Activated gamma-delta T cell treated with anti-CD3 and anti-CD28 coated beads, Interleukin-2, amount 50 U/mL, for 16 hours (primary cell): ENCODE measurements at regions not wholly inside any gene's neighbourhood (a gene's known extent, or its start where the extent isn't known, plus 50 kb on each side); places are given as distances from the start of the nearest gene placed in this dataset.
"Not testable (repeated sequence)": the region's sequence is repeated elsewhere in the genome, so short reads cannot be mapped to it uniquely, and the experiment has no call there.

ENCODE experiments used
- DNase-seq: peaks from one replicate; pipeline ENCODE4 v3.0.0-alpha.2; 2020; ENCODE audit warnings: low read depth

DNA sequence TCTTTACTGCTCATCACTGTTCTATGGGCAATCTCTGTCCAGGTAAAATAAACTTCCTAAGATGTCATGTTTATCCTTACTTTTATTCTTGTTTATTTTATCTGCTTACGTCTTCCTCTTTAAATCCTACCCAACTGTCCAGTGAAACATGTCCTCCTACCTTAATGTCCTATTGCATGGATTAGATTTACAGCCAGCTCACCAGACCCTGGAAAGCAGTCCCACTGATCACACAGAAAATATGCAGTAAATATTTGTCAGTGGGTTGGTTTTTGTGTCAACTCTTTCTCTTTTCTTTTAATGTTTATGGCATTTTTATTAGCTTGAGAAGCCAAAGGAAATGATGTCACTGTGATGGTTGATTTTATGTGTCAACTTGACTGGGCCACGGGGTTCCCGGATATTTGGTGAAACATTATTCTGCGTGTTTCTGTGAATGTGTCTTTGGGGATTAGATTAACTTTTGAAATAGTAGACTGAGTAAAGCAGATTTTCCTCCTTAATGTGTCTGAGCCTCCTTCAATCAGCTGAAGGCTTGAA is 258.3 kb downstream of the SRGAP2C start:
- DNase-seq = no peak

DNA sequence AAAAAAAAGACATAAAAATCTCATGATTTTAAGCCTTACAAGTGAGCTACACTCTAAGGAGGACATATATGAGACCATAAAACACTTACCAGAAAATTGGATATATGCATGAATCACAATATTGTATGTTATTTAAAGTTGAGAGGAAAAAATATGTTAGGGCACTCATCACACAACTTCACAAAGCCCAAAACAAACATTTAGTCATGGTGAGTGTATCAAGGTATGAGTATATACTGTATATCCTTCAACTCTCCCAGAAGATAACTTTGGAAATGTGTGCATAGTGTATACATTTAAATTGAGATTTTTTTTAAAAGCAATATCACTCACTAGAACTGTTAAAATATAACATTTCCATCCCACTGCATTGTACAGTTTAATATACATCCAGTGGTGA is 259.3 kb downstream of the SRGAP2C start:
- no peak for DNase-seq

DNA sequence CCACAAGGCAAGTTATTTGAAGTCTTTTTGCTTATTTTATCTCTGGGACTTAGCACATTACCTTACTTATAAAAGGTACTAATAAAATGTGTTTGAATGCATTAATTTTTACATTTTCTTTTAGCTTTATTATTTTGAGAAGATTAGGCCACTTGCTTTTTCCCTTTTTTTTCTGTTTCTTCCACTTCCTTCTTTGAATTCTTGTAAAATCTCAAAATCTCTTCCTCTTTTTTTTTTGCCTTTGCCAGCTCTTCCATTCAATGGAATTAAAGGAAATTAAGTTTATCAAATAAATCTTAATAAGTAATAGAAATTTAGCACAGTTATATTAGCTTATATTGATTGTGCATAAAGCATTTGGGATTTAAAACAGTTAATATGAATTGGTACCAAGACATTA is 260.9 kb downstream of the SRGAP2C start:
- no peak for DNase-seq

DNA sequence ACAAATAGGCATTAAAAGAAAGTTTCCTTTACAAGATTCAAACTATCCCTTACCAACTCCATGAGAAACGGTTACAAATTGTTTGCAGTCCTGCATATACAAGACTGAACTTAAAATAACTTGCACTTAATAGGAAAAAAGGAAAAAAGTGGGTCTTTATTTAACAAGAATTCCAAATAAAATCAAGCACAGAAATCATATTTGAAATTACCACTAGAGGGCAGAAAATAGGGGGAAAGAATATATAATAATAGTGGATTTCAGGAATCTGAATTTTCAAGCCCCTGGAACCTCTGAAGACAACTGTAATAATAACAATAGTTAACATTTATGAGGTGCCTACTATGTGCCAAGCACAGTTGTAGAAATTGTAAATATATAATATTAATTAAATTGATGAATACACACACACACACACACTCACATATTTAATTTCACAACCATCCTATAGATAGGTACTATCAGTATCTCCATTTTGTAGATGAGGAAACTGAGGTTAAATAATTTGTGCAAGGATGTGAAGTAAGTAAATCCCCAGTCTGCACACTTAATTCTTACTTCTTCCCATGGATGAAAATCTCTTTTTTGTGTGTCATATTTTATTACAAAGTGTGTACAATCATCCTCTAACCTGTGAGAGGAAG is 262.6 kb downstream of the SRGAP2C start:
- DNase-seq = not testable (repeated sequence)

DNA sequence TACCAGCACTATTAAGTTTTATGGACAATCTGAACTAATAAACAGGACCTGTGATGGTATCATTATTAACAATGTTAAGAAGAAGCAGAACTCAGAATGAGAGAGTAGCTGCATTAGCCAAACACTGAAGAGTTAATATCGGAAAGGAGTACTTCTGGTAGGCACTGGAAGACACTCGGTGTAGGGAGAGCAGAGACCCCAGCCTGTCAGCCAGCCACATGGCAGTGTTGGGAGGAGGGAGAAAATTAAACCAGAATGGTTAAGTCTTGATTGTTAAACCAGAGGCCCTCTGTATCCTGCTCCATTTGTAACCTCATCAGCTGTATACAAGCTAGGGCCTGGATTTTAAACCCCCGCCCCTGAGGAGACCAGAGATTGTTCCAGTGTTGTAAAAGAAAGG is 263.3 kb downstream of the SRGAP2C start:
- DNase-seq = not testable (repeated sequence)

DNA sequence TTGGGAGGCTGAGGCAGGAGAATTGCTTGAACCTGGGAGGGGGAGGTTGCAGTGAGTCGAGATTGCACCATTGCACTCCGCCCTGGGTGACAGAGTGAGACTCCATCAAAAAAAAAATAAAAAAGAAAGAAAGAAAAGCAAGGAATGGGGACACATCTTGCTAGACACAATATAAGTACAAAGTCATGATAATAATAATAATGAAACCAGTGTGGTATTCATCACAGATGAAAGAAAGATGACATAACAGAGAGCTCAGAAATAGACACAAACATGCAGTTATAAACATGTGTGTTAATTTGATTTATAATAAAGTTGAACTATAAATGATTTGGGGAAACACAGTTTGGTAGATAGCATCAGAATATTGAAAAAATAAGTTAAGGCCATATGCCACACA is 264.1 kb downstream of the SRGAP2C start:
- DNase-seq = no peak

DNA sequence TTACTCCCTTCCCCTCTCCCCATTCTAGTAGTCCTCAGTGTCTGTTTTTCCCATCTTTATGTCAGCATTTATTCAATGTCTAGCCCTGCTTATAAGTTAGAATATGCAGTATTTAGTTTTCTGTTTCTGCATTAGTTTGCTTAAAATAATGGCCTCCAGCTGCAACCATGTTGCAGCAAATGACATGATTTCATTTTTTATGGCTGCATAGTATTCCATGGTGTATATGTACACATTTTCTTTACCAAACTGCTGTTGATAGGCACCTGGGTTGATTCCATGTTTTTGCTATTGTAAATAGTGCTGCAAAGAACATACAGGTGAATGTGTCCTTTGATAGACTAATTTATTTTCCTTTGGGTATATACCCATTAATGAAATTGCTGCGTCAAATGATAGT is 267.7 kb downstream of the SRGAP2C start:
- no peak for DNase-seq

DNA sequence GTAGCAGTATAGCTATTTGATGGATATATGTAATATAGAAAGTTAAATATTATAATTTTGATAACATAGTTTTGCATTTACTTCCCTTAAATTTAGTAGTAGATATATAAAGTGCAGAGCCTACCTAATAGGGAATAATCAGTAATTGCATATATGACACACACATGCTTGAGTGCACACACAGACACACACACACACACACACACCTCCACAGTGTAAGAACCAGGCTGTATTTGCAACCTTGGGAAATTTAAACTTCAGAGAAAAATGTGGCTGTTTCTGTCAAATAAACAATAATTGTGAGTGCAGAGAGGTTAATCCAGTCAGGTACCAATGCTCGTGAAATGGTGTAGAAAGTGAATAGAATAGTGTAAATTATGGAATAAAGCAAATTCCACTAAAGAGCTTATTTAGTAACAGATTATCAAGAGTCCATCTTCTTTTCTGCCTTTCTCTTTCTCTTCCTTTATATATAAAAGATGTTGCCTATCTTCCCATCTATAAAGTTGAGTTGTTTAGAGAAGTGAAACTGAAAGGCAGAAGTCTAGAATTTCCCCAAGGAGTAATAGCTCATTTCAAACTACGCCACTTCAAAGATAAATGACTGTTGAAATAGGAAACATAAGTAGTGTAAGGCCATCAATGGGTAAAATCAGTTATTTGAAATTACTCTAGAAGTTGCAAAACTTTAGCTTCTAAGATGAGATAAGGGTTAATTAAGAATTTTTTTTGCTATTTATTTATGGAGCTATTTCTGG is 273.7 kb downstream of the SRGAP2C start:
- no peak for DNase-seq

DNA sequence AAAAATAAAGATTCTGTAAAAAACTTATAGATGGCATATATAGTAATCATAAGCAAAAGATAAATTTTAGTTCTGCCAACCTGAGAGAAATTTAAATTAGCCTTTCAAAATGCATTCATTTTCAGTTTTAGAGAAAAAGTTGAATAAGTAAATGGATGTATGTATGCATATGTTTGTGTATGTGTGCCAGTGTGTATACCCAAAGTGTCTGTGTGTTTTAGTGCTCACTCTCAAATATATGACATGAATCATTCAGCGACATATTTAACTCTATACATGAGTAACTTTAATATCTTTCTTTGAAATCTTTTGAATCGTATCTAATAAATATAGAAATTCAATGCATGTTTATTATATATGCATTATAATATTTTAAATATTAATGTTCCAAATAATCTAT is 274.5 kb downstream of the SRGAP2C start:
- DNase-seq = no peak

DNA sequence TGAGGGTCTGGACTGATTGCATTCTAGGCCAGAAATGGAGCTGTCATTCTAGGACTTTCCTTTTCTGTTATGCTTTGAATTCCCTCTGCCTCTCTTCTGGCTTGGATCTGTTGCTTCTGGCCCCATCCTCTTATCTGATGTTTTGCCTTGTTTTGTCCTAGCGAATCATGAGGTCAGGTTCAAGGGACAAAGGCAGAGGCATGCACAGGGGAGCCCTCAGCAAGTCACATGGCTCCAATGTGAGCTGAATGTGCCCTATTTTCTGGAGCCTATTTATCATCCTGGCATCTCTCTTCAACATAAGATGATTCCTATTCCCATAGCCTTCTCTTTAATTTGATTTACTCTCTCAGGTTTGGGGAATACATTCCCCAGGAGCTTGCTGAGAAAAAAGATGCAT is 284.6 kb downstream of the SRGAP2C start:
- DNase-seq = not testable (repeated sequence)

DNA sequence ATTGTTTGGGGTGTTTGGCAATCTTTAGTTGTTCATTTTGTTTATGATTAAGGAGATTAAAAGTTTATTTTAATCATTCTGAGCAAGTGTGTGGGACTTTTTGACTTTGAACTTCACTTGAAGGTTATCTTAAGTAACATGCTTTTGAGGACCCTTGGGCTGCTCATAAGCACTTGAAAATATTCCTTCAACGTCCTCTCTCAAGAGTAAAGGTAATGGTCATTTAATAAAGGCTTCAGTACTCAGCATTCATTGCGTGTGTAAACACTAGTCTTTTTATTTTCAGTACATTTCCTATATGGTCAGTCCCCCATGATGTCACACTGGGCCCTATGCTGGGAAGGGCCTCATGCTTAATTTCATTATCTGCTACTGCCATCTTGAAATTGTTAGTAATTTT is 285.6 kb downstream of the SRGAP2C start:
- DNase-seq = not testable (repeated sequence)

DNA sequence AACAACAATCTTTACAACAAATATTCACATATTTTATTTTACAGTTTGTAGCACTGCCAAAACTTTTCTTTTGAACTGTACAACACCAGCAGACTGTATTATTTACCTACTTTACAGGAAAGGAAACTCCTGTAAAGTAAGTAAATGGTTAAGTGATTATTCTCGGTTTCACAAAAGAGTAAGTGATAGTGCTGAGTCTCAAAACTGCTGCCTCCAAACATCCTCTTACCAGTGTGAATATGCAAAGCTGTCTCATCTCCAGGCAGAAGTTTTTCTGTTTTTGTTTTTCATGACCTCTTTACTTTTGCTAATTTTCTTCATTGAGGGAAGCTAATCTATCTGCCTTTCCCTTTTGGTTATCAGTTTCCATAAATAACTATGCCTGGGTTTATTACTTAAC is 286.7 kb downstream of the SRGAP2C start:
- DNase-seq = no peak

DNA sequence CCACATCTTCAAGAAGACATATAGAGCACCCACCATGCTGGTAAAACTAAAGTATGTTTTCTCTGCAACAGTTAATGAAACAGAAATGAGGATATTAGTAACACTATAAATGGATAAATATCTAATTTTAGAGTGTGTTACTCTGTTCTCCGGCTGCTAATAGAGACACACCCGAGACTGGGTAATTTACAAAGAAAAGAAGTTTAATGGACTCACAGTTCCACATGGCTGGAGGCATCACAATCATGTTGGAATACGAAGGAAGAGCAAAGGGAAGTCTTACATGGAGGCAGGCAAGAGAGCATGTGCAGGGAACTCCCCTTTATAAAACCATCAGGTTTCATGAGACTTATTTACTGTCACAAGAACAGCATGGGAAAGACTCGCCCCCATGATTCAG is 287.2 kb downstream of the SRGAP2C start:
- DNase-seq = no peak

DNA sequence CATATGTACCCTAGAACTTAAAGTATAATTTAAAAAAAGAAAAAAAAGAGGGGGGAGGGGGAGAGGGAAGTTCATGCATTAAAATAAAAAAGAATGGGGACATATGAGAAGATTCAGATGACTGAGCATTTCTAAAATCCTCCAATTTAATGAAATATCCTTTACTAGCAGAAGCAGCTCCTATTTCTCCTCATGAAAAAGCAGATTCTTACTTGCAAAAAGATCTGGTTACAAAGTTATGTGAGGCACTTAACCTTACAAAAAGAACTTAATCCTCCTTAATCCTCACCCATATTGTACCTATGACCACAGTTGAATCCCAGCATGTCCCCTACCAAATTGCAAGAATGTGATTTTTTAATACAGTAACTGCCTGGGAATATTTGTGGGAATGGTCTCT is 298.5 kb downstream of the SRGAP2C start:
- DNase-seq = no peak

DNA sequence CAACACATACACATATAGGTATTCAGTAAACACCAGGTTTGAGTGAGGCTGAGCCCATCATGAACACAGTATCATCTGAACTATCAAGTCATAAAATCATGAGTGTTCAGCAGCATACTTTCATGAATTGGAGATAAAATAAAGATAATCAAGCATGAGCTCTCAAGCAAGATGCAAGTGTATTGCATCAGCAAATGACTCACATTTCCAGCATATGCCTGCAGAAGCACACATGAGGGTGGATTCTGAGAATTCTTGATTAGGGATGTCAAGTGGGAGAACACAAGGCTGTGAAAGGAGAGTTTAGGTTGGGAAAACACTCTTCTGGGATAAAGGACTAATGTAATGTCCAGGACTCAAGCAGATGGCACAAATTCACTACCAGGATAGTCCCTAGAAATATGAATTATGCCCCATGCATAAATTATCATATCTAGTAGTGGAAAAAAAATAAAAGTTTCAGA is 299.2 kb downstream of the SRGAP2C start:
- no peak for DNase-seq

DNA sequence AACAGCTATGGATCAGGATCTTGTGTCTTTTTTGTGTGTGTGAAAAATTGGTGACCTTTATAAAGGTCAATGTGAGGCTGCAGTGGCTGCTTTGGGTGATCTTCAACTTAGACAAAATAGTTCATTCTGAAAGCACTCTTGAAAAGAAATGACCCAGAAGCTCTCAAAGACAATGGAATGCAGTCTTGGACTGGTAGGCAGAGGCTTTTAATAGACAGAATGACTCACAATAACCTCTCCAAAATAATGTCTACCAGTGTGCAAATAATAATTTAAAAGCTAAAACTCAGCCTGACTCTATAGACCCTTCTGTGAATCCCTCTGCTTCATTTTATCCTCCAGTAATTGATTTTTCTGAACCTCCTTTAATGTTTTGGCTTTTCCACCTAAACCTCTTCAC is 310.0 kb downstream of the SRGAP2C start:
- DNase-seq = not testable (repeated sequence)

DNA sequence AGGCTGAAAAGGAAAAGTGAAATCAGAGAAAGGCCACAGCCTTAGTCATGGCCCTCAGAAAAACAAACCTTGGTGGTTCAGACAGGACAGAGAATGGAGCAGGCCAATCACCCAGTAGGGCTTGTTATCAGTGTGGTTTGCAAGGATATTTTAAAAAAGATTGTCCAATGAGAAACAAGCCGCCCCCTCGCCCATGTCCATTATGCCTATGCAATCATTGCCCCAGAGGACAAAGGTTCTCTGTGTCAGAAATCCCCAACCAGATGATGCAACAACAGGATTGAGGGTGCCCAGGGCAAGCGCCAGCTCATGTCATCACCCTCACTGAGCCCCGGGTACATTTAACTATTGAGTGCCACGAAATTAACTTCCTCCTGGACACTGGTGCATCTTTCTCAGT is 326.7 kb downstream of the SRGAP2C start:
- not testable (repeated sequence) for DNase-seq

DNA sequence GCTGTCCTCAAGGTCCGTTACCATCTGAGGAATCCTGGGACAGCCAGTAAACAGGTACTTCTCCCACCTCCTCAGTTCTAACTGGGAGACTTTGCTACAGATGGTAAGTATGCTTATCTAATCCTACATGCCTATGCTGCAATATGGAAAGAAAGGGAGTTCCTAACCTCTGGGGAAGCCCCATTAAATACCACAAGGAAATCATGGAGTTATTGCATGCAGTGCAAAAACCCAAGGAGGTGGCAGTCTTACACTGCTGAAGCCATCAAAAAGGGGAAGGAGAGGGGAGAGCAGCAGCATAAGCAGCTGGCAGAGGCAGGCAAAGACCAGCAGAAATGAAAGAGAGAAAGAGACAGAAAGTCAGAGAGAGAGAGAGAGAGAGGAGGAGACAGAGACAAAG is 327.1 kb downstream of the SRGAP2C start:
- not testable (repeated sequence) for DNase-seq

DNA sequence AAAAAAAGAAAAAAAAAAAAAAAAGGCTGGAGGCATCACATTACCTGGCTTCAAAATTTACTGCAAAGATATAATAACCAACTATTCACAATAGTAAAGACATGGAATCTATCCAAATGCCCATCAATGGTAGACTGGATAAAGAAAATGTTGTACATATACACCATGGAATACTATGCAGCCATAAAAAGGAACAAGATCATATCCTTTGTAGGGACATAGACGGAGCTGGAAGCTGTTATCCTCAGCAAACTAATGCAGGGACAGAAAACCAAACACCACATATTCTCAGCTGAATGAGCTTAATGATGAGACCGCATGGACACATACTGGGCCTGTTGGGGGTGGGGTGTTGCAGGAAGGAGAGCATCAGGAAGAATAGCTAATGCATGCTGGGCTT is 330.5 kb downstream of the SRGAP2C start:
- DNase-seq = no peak

DNA sequence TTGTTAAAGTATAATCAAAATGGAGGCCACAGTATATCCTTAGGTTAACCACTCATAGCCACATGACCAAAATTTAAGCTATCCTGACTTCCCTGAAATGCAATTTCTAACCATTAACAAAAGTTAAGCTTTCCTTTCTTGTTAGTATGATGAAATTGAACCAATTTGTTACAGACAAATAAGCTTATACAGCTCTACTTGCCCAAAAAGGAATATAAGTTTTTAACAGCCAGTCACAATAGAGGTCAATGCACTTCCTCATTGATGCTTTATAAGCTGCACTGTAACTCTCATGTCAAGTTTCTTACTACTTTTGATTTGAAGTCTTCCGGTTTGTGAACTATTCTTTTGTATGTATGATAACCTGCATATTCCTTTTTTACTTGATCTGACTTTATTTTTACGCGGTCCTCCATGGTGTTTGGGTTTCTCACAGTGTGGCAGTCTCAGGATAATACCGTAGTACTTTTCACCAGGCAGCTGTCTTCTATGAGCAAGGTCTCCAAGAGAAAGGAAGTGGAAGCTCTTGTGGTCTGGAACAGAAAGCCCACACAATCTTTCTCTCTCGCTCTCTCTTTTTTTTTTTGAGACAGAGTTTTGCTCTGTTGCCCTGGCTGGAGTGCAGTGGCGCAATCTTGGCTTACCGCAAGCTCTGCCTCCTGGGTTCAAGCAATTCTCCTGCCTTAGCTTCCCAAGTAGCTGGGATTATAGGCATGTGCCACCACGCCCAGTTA is 331.6 kb downstream of the SRGAP2C start:
- DNase-seq = no peak

DNA sequence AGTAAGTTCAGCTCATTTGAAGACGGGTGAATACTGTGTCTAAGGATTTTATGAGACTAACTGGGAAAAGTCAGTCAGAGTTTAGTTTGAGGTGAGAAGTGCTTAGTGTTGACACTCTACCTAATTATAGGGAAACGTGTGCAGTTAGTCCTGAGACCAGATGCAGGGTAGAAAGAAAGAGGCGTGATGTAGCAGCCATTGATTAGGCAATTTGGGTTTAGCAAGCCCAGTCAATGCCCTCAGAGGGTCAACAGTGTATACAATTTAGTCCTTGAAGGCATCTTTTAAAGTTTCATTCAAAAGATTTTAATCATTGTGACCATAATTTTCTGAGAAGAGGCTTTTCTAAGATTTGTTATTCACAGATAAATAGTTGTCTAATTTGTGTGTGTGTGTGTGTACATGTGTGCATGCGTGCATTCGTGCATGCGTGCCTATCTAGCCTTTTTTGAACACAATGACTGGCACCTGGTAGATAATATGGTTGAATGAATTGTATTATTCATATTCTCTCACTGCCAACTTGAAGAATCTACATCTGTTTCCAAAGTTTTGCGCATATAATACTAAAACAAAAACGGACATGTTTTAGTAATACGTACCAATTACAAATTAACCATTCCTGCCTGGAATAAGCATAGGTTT is 332.9 kb downstream of the SRGAP2C start:
- DNase-seq = no peak

DNA sequence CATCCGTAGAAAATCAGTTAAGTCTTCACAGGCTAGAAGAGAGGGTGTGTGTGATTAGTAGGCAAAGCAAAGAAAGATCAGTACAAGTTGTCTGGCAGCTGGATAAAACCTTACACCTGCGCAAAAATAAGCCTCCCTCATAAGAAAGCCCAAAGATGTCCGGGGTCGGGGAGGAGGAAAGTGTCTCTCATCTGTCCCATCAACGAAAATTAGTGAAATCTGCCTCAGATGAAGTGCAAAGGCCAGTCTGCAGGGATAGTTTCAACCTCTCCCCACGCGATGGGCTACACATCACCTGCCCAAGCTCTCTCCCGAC is 333.9 kb downstream of the SRGAP2C start:
- no peak for DNase-seq
